Endodermal cell (in vitro differentiated cells): ENCODE measurements at regions not wholly inside any gene's neighbourhood (a gene's known extent, or its start where the extent isn't known, plus 50 kb on each side); places are given as distances from the start of the nearest gene placed in this dataset.

Experiments used
- DNase-seq: peaks from one replicate; pipeline ENCODE4 v3.0.0-alpha.2; 2017
- H3K27ac ChIP-seq: 2 replicates; pipeline ENCODE4 v1.5.1; 2013; ENCODE audit warnings: mild to moderate bottlenecking, low read depth, low read length, moderate library complexity
- H3K27me3 ChIP-seq: 2 replicates; pipeline ENCODE4 v1.6.1; 2013; ENCODE audit warnings: mild to moderate bottlenecking, low read length, moderate library complexity; ENCODE audit not compliant: insufficient read depth, control insufficient read depth, poor library complexity, severe bottlenecking
- H3K36me3 ChIP-seq: 2 replicates; pipeline ENCODE4 v1.7.0; 2013; ENCODE audit warnings: mild to moderate bottlenecking, low read length, moderate library complexity; ENCODE audit not compliant: control insufficient read depth, insufficient read depth
- H3K4me1 ChIP-seq: one replicate; pipeline ENCODE4 v1.7.0; 2013; ENCODE audit warnings: low read length; ENCODE audit not compliant: control insufficient read depth, insufficient read depth
- H3K4me3 ChIP-seq: 2 replicates; pipeline ENCODE4 v1.5.1; 2013; ENCODE audit warnings: mild to moderate bottlenecking, low read length, moderate library complexity
- H3K9ac ChIP-seq: 2 replicates; pipeline ENCODE4 v1.6.1; 2013; ENCODE audit warnings: mild to moderate bottlenecking, low read length, moderate library complexity; ENCODE audit not compliant: poor library complexity, severe bottlenecking; ENCODE audit errors: extremely low read depth
- H3K9me3 ChIP-seq: 2 replicates; pipeline ENCODE4 v1.6.1; 2013; ENCODE audit warnings: mild to moderate bottlenecking, low read length, moderate library complexity; ENCODE audit not compliant: control insufficient read depth
- H3K27ac Mint-ChIP-seq: 2 replicates; pipeline ENCODE4 v1.8.0; 2020; ENCODE audit warnings: mixed read lengths
- H3K27me3 Mint-ChIP-seq: 2 replicates; pipeline ENCODE4 v1.8.0; 2021; ENCODE audit warnings: mild to moderate bottlenecking, mixed read lengths; ENCODE audit not compliant: insufficient read depth
- H3K36me3 Mint-ChIP-seq: 2 replicates; pipeline ENCODE4 v1.8.0; 2020; ENCODE audit warnings: low read depth, mixed read lengths
- H3K4me1 Mint-ChIP-seq: 2 replicates; pipeline ENCODE4 v1.8.0; 2020; ENCODE audit warnings: mixed read lengths
- H3K4me3 Mint-ChIP-seq: 2 replicates; pipeline ENCODE4 v1.8.0; 2020; ENCODE audit warnings: mild to moderate bottlenecking, moderate library complexity, mixed read lengths
- H3K9me3 Mint-ChIP-seq: 2 replicates; pipeline ENCODE4 v1.8.0; 2020; ENCODE audit warnings: mild to moderate bottlenecking, mixed read lengths
- WGBS, 2 experiments: methylation state at CpG; one replicate each; pipeline versions ENCODE4 v1.1.5 to v1.1.7; 2013; ENCODE audit warnings: missing lambda C conversion rate in 2 of 2, mixed read lengths in 1 of 2; ENCODE audit not compliant: insufficient coverage in 1 of 2, insufficient read length in 1 of 2; 5-methylcytosine and 5-hydroxymethylcytosine counted together
- TF ChIP-seq, protein P1 (sequence below): fragments of 200-600 bp; sonication (generic); conservative IDR thresholded peaks from 2 replicates; pipeline ENCODE4 v1.5.0; 2021; ENCODE audit warnings: antibody characterized with exemption, mild to moderate bottlenecking

DNA sequence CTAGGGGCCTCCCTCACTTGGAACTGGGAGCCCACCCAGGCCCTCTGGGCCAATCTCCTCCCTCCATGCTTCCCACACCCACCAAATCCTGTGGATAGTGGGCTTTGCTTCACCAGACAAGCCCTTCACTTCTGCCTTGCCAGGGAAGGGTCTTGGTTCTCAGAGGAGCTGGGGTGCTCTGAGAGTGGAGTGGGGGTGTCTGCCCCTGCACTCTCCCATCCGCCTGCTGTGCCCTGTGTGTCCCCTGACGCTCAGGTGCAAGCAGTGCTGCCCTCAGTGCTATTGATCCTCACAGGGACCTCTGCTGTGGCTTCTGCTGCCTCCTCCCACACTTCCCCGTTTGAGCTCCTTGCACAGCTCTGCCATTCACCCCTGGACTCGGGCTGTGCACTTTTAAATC is 117.3 kb upstream of the NKX1-1 start:
- WGBS, 2 experiments = 70 to 89% methylated on average over 3 to 4 of the region's 4 CpGs
- H3K9me3 ChIP-seq = no peaks in the 10 kb centered on the region
- no peaks in the 10 kb centered on the region for H3K36me3 Mint-ChIP-seq
- no peak overlapping the region for H3K4me3 Mint-ChIP-seq
- no peak overlapping the region for H3K4me3 ChIP-seq
- H3K27ac Mint-ChIP-seq = no peak overlapping the region
- peaks cover 54% of the 10 kb centered on the region for H3K27me3 Mint-ChIP-seq
- TF ChIP-seq, protein P1, sequence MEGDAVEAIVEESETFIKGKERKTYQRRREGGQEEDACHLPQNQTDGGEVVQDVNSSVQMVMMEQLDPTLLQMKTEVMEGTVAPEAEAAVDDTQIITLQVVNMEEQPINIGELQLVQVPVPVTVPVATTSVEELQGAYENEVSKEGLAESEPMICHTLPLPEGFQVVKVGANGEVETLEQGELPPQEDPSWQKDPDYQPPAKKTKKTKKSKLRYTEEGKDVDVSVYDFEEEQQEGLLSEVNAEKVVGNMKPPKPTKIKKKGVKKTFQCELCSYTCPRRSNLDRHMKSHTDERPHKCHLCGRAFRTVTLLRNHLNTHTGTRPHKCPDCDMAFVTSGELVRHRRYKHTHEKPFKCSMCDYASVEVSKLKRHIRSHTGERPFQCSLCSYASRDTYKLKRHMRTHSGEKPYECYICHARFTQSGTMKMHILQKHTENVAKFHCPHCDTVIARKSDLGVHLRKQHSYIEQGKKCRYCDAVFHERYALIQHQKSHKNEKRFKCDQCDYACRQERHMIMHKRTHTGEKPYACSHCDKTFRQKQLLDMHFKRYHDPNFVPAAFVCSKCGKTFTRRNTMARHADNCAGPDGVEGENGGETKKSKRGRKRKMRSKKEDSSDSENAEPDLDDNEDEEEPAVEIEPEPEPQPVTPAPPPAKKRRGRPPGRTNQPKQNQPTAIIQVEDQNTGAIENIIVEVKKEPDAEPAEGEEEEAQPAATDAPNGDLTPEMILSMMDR = no peak
- H3K4me1 Mint-ChIP-seq = no peaks in the 10 kb centered on the region
- DNase-seq = no peak
- peaks cover 10% of the 10 kb centered on the region for H3K9me3 Mint-ChIP-seq
- H3K27me3 ChIP-seq = peaks cover 64% of the 10 kb centered on the region
- H3K27ac ChIP-seq = no peak overlapping the region
- H3K9ac ChIP-seq = no peak overlapping the region
- no peaks in the 10 kb centered on the region for H3K4me1 ChIP-seq
- H3K36me3 ChIP-seq = no peaks in the 10 kb centered on the region

DNA sequence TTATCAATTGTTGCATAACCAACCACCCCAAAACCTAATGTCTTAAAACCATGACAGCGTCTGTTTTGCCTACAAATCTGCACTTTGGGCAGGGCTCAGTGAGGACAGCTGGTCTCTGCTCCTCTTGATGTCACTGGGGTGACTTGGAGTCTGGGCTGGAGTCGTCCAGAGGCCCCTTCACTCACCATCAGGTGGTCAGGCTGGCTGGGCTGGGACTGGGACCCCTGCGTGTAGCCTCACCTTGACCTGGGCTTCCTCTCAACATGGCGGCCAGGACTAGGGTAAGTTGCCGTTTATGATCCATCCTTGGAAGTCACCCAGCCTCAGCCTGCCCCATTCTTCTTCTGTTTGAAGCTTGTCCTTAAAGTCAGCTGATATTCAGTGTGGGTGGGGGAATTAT is 116.8 kb upstream of the NKX1-1 start:
- Histone ChIP-seq H3K4me3 (no peak overlapping the region), H3K36me3 (no peaks in the 10 kb centered on the region), H3K27me3 (peaks cover 59% of the 10 kb centered on the region), H3K27ac (no peak overlapping the region), H3K4me1 (no peaks in the 10 kb centered on the region), H3K9me3 (no peaks in the 10 kb centered on the region), H3K9ac (no peak overlapping the region)
- TF ChIP-seq, protein P1 = no peak
- no peaks in the 10 kb centered on the region for H3K4me1 Mint-ChIP-seq
- no peaks in the 10 kb centered on the region for H3K36me3 Mint-ChIP-seq
- H3K27ac Mint-ChIP-seq = no peak overlapping the region
- 93 to 94% methylated on average over 3 to 5 of the region's 5 CpGs for WGBS, 2 experiments
- H3K4me3 Mint-ChIP-seq = no peak overlapping the region
- H3K9me3 Mint-ChIP-seq = peaks cover 10% of the 10 kb centered on the region
- peaks cover 49% of the 10 kb centered on the region for H3K27me3 Mint-ChIP-seq
- DNase-seq = no peak

- Histone ChIP-seq H3K27me3 (peaks cover 55% of the 10 kb centered on the region), H3K9ac (no peak overlapping the region), H3K4me3 (no peak overlapping the region), H3K9me3 (no peaks in the 10 kb centered on the region), H3K27ac (no peak overlapping the region), H3K36me3 (no peaks in the 10 kb centered on the region), H3K4me1 (no peaks in the 10 kb centered on the region)
- Mint-ChIP-seq H3K4me3 (no peak overlapping the region), H3K27ac (no peak overlapping the region), H3K27me3 (peaks cover 46% of the 10 kb centered on the region), H3K36me3 (no peaks in the 10 kb centered on the region), H3K4me1 (no peaks in the 10 kb centered on the region), H3K9me3 (peaks cover 10% of the 10 kb centered on the region)
- TF ChIP-seq, protein P1 = no peak
- 63 to 73% methylated on average over 3 to 6 of the region's 6 CpGs for WGBS, 2 experiments
- DNase-seq = no peak
These were observed 116.4 kb upstream of the NKX1-1 start for GRCh38 chr4:1522606-1523005.
